GM23338 (cell line): ENCODE measurements at regions not wholly inside any gene's neighbourhood (a gene's known extent, or its start where the extent isn't known, plus 50 kb on each side); places are given as distances from the start of the nearest gene placed in this dataset.
A peak's percentile ranks its signal among the peaks of the same experiment; 100 is the strongest.

Source experiments
- ATAC-seq: fragments of 200-7000 bp; cut with Tn5 transposase; 3 replicates; pipeline ENCODE4 v1.9.1; 2020
- DNase-seq: peaks from one replicate; pipeline ENCODE4 v3.0.0-alpha.2; 2015; ENCODE audit warnings: low spot score
- H2AFZ ChIP-seq: fragments of 200-600 bp; sonication (generic); 2 replicates; pipeline ENCODE4 v1.8.0; 2016; ENCODE audit warnings: antibody characterized with exemption, mild to moderate bottlenecking, moderate library complexity
- H3F3A ChIP-seq: fragments of 200-600 bp; sonication (generic); replicated peaks from 2 replicates; pipeline ENCODE4 v1.8.0; 2017; ENCODE audit warnings: antibody characterized with exemption, mixed run types, low read depth
- H3K27ac ChIP-seq: fragments of 200-600 bp; sonication (generic); 2 replicates; pipeline ENCODE4 v1.6.1; 2016; ENCODE audit warnings: low read depth
- H3K27me3 ChIP-seq: fragments of 200-600 bp; sonication (generic); 2 replicates; pipeline ENCODE4 v1.8.0; 2016; ENCODE audit warnings: mild to moderate bottlenecking, mixed run types, moderate library complexity; ENCODE audit not compliant: insufficient read depth
- H3K36me3 ChIP-seq: fragments of 200-600 bp; sonication (generic); 2 replicates; pipeline ENCODE4 v1.8.0; 2016; ENCODE audit warnings: mild to moderate bottlenecking; ENCODE audit not compliant: insufficient read depth
- H3K4me1 ChIP-seq: fragments of 200-600 bp; sonication (generic); 2 replicates; pipeline ENCODE4 v1.8.0; 2016; ENCODE audit warnings: mild to moderate bottlenecking, moderate library complexity; ENCODE audit not compliant: insufficient read depth
- H3K4me2 ChIP-seq: fragments of 200-600 bp; sonication (generic); 2 replicates; pipeline ENCODE4 v1.7.1; 2017; ENCODE audit warnings: mixed run types
- H3K4me3 ChIP-seq: fragments of 200-600 bp; sonication (generic); 2 replicates; pipeline ENCODE4 v1.6.1; 2016; ENCODE audit warnings: mixed run types
- H3K79me2 ChIP-seq: fragments of 200-600 bp; sonication (generic); replicated peaks from 2 replicates; pipeline ENCODE4 v1.8.0; 2017; ENCODE audit warnings: mild to moderate bottlenecking; ENCODE audit not compliant: insufficient read depth
- H3K9me2 ChIP-seq: fragments of 200-600 bp; sonication (generic); 2 replicates; pipeline ENCODE4 v1.8.0; 2017; ENCODE audit not compliant: insufficient read depth
- H4K20me1 ChIP-seq: fragments of 200-600 bp; sonication (generic); replicated peaks from 2 replicates; pipeline ENCODE4 v1.8.0; 2017; ENCODE audit warnings: mild to moderate bottlenecking; ENCODE audit not compliant: insufficient read depth
- H3K27ac Mint-ChIP-seq: 2 replicates; pipeline ENCODE4 v1.8.0; 2020; ENCODE audit warnings: inconsistent platforms, mild to moderate bottlenecking, moderate library complexity, mixed read lengths
- H3K27me3 Mint-ChIP-seq: 3 replicates; pipeline ENCODE4 v1.8.0; 2022; ENCODE audit warnings: low read depth, mild to moderate bottlenecking, moderate library complexity, mixed read lengths, inconsistent platforms; ENCODE audit not compliant: insufficient read depth, poor library complexity
- H3K36me3 Mint-ChIP-seq: 3 replicates; pipeline ENCODE4 v1.8.0; 2021; ENCODE audit warnings: low read depth, mild to moderate bottlenecking, inconsistent platforms, moderate library complexity, mixed read lengths
- H3K4me1 Mint-ChIP-seq: 3 replicates; pipeline ENCODE4 v1.8.0; 2020; ENCODE audit warnings: mild to moderate bottlenecking, inconsistent platforms, mixed read lengths
- H3K4me3 Mint-ChIP-seq: 3 replicates; pipeline ENCODE4 v1.8.0; 2021; ENCODE audit warnings: moderate library complexity, mild to moderate bottlenecking, inconsistent platforms, mixed read lengths
- H3K9me3 Mint-ChIP-seq: 3 replicates; pipeline ENCODE4 v1.8.0; 2020; ENCODE audit warnings: moderate library complexity, mild to moderate bottlenecking, inconsistent platforms, mixed read lengths
- CTCF ChIP-seq, 2 experiments: fragments of 200-600 bp in 1 of 2; sonication (generic) in 1 of 2; conservative IDR thresholded peaks; 2 replicates each; pipeline versions ENCODE4 v1.5.1 to v1.6.1; 2016 to 2017; ENCODE audit warnings: antibody characterized with exemption in 2 of 2, low read depth in 2 of 2, mild to moderate bottlenecking in 2 of 2, moderate library complexity in 1 of 2
- ETS1 ChIP-seq: IDR thresholded peaks from 2 replicates; pipeline ENCODE4 v1.6.1; 2016; ENCODE audit warnings: antibody characterized with exemption
- EZH2 ChIP-seq: fragments of 200-600 bp; sonication (generic); IDR thresholded peaks from one replicate; pipeline ENCODE4 v1.8.0; 2017; ENCODE audit warnings: antibody characterized with exemption, mild to moderate bottlenecking, low read depth; ENCODE audit not compliant: unreplicated experiment
- EZH2phosphoT487 ChIP-seq: fragments of 200-600 bp; sonication (generic); IDR thresholded peaks from one replicate; pipeline ENCODE4 v1.8.1; 2018; ENCODE audit warnings: antibody characterized with exemption; ENCODE audit not compliant: unreplicated experiment
- STAT1 ChIP-seq: IDR thresholded peaks from one replicate; pipeline ENCODE4 v1.6.1; 2016; ENCODE audit warnings: antibody characterized with exemption; ENCODE audit not compliant: unreplicated experiment
- TF ChIP-seq, protein P1 (sequence below): IDR thresholded peaks from one replicate; pipeline ENCODE4 v1.6.1; 2018; ENCODE audit warnings: antibody characterized with exemption; ENCODE audit not compliant: unreplicated experiment

- H3K27ac Mint-ChIP-seq: no peak overlapping the region
- no peak overlapping the region for H3K4me3 Mint-ChIP-seq
Measured at GRCh38 chr1:70617728-70618127, 206.7 kb downstream of the CTH start.

DNA sequence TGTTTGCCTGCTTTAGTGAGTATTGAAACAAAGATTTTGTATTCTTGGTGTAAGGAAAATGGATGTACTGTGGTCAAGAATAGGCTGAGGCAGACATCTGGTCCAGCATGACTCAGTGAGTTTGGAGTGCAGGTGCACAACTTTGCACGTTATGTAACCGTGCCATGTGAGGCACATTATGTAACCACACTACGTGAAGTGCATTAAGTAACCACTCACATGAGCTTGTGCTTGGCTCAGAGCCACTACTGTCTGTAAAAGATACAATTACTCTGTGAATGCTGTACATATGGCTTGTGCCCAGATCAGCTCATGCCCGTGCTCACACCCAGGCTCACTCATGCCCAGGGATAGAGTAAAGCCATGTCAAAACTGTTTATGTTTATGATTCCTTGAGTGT, 216.8 kb downstream of the CTH start:
- ATAC-seq (no peak), DNase-seq (no peak)
- Histone ChIP-seq H3K4me2 (no peak overlapping the region), H3K27ac (no peak overlapping the region), H4K20me1 (no peaks in the 10 kb centered on the region), H3K4me1 (no peaks in the 10 kb centered on the region), H3K36me3 (no peaks in the 10 kb centered on the region), H3K4me3 (no peak overlapping the region), H3K27me3 (no peaks in the 10 kb centered on the region), H3K9me2 (peaks cover 1% of the 10 kb centered on the region), H3F3A (no peaks in the 10 kb centered on the region), H2AFZ (no peak overlapping the region), H3K79me2 (no peaks in the 10 kb centered on the region)
- Mint-ChIP-seq H3K9me3 (no peaks in the 10 kb centered on the region), H3K4me3 (no peak overlapping the region), H3K27ac (no peak overlapping the region), H3K4me1 (no peaks in the 10 kb centered on the region), H3K27me3 (peaks cover 3% of the 10 kb centered on the region), H3K36me3 (no peaks in the 10 kb centered on the region)
- no peak for TF ChIP-seq STAT1

More at GRCh38 chr1:70617728-70618127, 206.7 kb downstream of the CTH start:
- Histone ChIP-seq H3K4me1 (no peaks in the 10 kb centered on the region), H3K27me3 (no peaks in the 10 kb centered on the region), H4K20me1 (no peaks in the 10 kb centered on the region), H3K4me3 (no peak overlapping the region), H2AFZ (no peak overlapping the region), H3K79me2 (no peaks in the 10 kb centered on the region), H3K9me2 (no peaks in the 10 kb centered on the region), H3K27ac (no peak overlapping the region), H3K4me2 (no peak overlapping the region), H3F3A (no peaks in the 10 kb centered on the region), H3K36me3 (no peaks in the 10 kb centered on the region)
- peaks cover 2% of the 10 kb centered on the region; the same call in 1 of the 3 replicates for H3K4me1 Mint-ChIP-seq
- 0 out of 3 replicates have a peak, but pooled peaks cover 2% of the 10 kb centered on the region for H3K9me3 Mint-ChIP-seq
- H3K27me3 Mint-ChIP-seq: no peaks in the 10 kb centered on the region
- H3K36me3 Mint-ChIP-seq: no peaks in the 10 kb centered on the region
- TF ChIP-seq ETS1: no peak
- peak; percentile 40 to 74 for TF ChIP-seq CTCF (conservative IDR thresholded peaks at IDR 0.05; ENCODE audit: low read depth in 2 of 2)
- no peak for TF ChIP-seq EZH2phosphoT487
- ATAC-seq: peak; percentile 66
- peak; percentile 53 for DNase-seq

GRCh38 chr1:70628973-70629372, 217.9 kb downstream of the CTH start:
- DNase-seq: peak; percentile 3
- TF ChIP-seq STAT1 (no peak), EZH2 (no peak), CTCF (conservative IDR thresholded peaks at IDR 0.05; ENCODE audit: low read depth in 2 of 2) (0 out of 4 replicates have a peak, but pooled peaks of 1 of the 2 experiments have one; percentile 5)
- TF ChIP-seq, protein P1, sequence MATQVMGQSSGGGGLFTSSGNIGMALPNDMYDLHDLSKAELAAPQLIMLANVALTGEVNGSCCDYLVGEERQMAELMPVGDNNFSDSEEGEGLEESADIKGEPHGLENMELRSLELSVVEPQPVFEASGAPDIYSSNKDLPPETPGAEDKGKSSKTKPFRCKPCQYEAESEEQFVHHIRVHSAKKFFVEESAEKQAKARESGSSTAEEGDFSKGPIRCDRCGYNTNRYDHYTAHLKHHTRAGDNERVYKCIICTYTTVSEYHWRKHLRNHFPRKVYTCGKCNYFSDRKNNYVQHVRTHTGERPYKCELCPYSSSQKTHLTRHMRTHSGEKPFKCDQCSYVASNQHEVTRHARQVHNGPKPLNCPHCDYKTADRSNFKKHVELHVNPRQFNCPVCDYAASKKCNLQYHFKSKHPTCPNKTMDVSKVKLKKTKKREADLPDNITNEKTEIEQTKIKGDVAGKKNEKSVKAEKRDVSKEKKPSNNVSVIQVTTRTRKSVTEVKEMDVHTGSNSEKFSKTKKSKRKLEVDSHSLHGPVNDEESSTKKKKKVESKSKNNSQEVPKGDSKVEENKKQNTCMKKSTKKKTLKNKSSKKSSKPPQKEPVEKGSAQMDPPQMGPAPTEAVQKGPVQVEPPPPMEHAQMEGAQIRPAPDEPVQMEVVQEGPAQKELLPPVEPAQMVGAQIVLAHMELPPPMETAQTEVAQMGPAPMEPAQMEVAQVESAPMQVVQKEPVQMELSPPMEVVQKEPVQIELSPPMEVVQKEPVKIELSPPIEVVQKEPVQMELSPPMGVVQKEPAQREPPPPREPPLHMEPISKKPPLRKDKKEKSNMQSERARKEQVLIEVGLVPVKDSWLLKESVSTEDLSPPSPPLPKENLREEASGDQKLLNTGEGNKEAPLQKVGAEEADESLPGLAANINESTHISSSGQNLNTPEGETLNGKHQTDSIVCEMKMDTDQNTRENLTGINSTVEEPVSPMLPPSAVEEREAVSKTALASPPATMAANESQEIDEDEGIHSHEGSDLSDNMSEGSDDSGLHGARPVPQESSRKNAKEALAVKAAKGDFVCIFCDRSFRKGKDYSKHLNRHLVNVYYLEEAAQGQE: peak; percentile 25
- Histone ChIP-seq H3K36me3 (no peaks in the 10 kb centered on the region), H2AFZ (no peak overlapping the region), H3F3A (no peaks in the 10 kb centered on the region), H3K27me3 (no peaks in the 10 kb centered on the region), H3K79me2 (no peaks in the 10 kb centered on the region), H3K9me2 (peaks cover 6% of the 10 kb centered on the region), H3K4me3 (no peak overlapping the region), H3K4me2 (no peak overlapping the region), H4K20me1 (no peaks in the 10 kb centered on the region), H3K27ac (no peak overlapping the region), H3K4me1 (no peaks in the 10 kb centered on the region)
- H3K4me3 Mint-ChIP-seq: no peak overlapping the region
- no peaks in the 10 kb centered on the region for H3K36me3 Mint-ChIP-seq
- no peaks in the 10 kb centered on the region for H3K4me1 Mint-ChIP-seq
- peaks cover 3% of the 10 kb centered on the region for H3K27me3 Mint-ChIP-seq
- ATAC-seq: no peak
- H3K27ac Mint-ChIP-seq: no peak overlapping the region
- H3K9me3 Mint-ChIP-seq: no peaks in the 10 kb centered on the region
